HCT116 (cell line): ENCODE measurements at regions not wholly inside any gene's neighbourhood (a gene's known extent, or its start where the extent isn't known, plus 50 kb on each side); places are given as distances from the start of the nearest gene placed in this dataset.

Experiments used
- ATAC-seq: fragments of 200-7000 bp; cut with Tn5 transposase; 2 replicates; pipeline ENCODE4 v1.9.1; 2020; ENCODE audit warnings: mild to moderate bottlenecking, moderate library complexity
- BruUV-seq: library from RNA; stranded (reverse); fragments of 400-500 nt; replicated peaks from 2 replicates; lab custom pipeline; 2021; lab: Mats Ljungman, UMichigan
- CTCF ChIA-PET: fragments of 300-600 bp; sonication (Branson Sonifier 250); formaldehyde crosslinking; loops from one replicate; lab custom pipeline; 2021; ENCODE audit warnings: antibody characterized with exemption; lab: Charles Lee
- POLR2A ChIA-PET: fragments of 300-600, 350-600 bp; sonication (Branson Sonifier 250); formaldehyde crosslinking; loops from one replicate; lab custom pipeline; 2021; ENCODE audit warnings: antibody characterized with exemption; lab: Charles Lee
- RAD21 ChIA-PET, 2 experiments: fragments of 300-600 bp; sonication (Branson Sonifier 250); formaldehyde crosslinking; loops; one replicate each; lab custom pipeline; 2023; ENCODE audit warnings: low total read pairs in 2 of 2; ENCODE audit not compliant: uncharacterized antibody in 2 of 2, unreplicated experiment in 2 of 2, low non-redundant PET in 1 of 2; lab: Charles Lee
- DNase-seq: peaks from one replicate; pipeline ENCODE4 v3.0.0-alpha.2; 2010; ENCODE audit warnings: low read depth, low spot score
- H2AFZ ChIP-seq: fragments of 200-600 bp; shearing (Covaris generic), sonication (generic); 2 replicates; pipeline ENCODE4 v1.6.1; 2017; ENCODE audit warnings: low read depth, mixed run types, mixed read lengths, antibody characterized with exemption, low read length; ENCODE audit not compliant: poor library complexity, severe bottlenecking
- H3K27ac ChIP-seq: 2 replicates; pipeline ENCODE4 v1.5.1; 2012; ENCODE audit warnings: low read depth, low read length
- H3K27me3 ChIP-seq: fragments of 200-600 bp; sonication (generic); 2 replicates; pipeline ENCODE4 v1.6.1; 2016; ENCODE audit warnings: mixed run types, low read length, mixed read lengths; ENCODE audit not compliant: insufficient read depth
- H3K36me3 ChIP-seq, 2 experiments: fragments of 200-500 bp in 1 of 2; fragments of 200-600 bp in 1 of 2; sonication (Bioruptor generic) in 1 of 2; sonication (generic) in 1 of 2; 2 replicates each; pipeline versions ENCODE4 v1.5.1 to v1.6.1; 2014 to 2016; ENCODE audit warnings: low read length in 2 of 2, inconsistent platforms in 1 of 2, mixed read lengths in 1 of 2, mixed run types in 1 of 2; ENCODE audit not compliant: insufficient read depth in 2 of 2, control insufficient read depth in 1 of 2
- H3K4me1 ChIP-seq, 2 experiments: fragments of 200-600 bp in 1 of 2; sonication (generic) in 1 of 2; 2 replicates each; pipeline versions ENCODE4 v1.5.1 to v1.6.1; 2012 to 2017; ENCODE audit warnings: low read length in 2 of 2, inconsistent platforms in 1 of 2, mild to moderate bottlenecking in 1 of 2, mixed read lengths in 1 of 2, mixed run types in 1 of 2, moderate library complexity in 1 of 2; ENCODE audit not compliant: insufficient read depth in 2 of 2, control insufficient read depth in 1 of 2
- H3K4me2 ChIP-seq: fragments of 200-600 bp; sonication (generic); 2 replicates; pipeline ENCODE4 v1.6.1; 2017; ENCODE audit warnings: mixed run types, low read length, mixed read lengths
- H3K4me3 ChIP-seq, 2 experiments: fragments of 200-600 bp in 1 of 2; sonication (generic) in 1 of 2; replicated peaks in 1 of 2; 2 replicates each; pipeline ENCODE4 v1.5.1; 2011 to 2016; ENCODE audit warnings: low read length in 2 of 2, control low read depth in 1 of 2, low read depth in 1 of 2, mild to moderate bottlenecking in 1 of 2, mixed read lengths in 1 of 2, mixed run types in 1 of 2
- H3K79me2 ChIP-seq: fragments of 200-600 bp; sonication (generic); 2 replicates; pipeline ENCODE4 v1.6.1; 2017; ENCODE audit warnings: mild to moderate bottlenecking, mixed run types, low read length, moderate library complexity, mixed read lengths; ENCODE audit not compliant: insufficient read depth
- H3K9ac ChIP-seq: fragments of 200-600 bp; sonication (generic); 2 replicates; pipeline ENCODE4 v1.6.1; 2016; ENCODE audit warnings: low read length, mixed read lengths
- H3K9me2 ChIP-seq: fragments of 200-600 bp; sonication (generic), shearing (Covaris generic); 2 replicates; pipeline ENCODE4 v1.6.1; 2017; ENCODE audit warnings: mixed run types, mild to moderate bottlenecking, moderate library complexity; ENCODE audit not compliant: insufficient read depth
- H3K9me3 ChIP-seq, 2 experiments: fragments of 200-500 bp in 1 of 2; fragments of 200-600 bp in 1 of 2; sonication (Bioruptor generic) in 1 of 2; sonication (generic) in 1 of 2; 2 replicates each; pipeline ENCODE4 v1.6.1; 2014 to 2017; ENCODE audit warnings: low read length in 2 of 2, mixed read lengths in 2 of 2, inconsistent platforms in 1 of 2, low read depth in 1 of 2, mild to moderate bottlenecking in 1 of 2, mixed run types in 1 of 2, moderate library complexity in 1 of 2; ENCODE audit not compliant: control insufficient read depth in 1 of 2, insufficient read depth in 1 of 2
- H4K20me1 ChIP-seq: fragments of 200-600 bp; sonication (generic), shearing (Covaris generic); 2 replicates; pipeline ENCODE4 v1.6.1; 2017; ENCODE audit warnings: mixed run types, mild to moderate bottlenecking, moderate library complexity; ENCODE audit not compliant: insufficient read depth
- ATF3 ChIP-seq: IDR thresholded peaks from 2 replicates; pipeline ENCODE4 v1.6.1; 2012
- CTCF ChIP-seq, 3 experiments: fragments of 200-600 bp in 1 of 3; sonication (generic) in 1 of 3; IDR thresholded peaks in 2 of 3; conservative IDR thresholded peaks in 1 of 3; 2 replicates each; pipeline ENCODE4 v1.5.1; 2012 to 2017; ENCODE audit warnings: low read depth in 2 of 3, low read length in 2 of 3, antibody characterized with exemption in 1 of 3, borderline replicate concordance in 1 of 3, control low read depth in 1 of 3, mild to moderate bottlenecking in 1 of 3, mixed read lengths in 1 of 3, mixed run types in 1 of 3, moderate library complexity in 1 of 3; ENCODE audit not compliant: insufficient read depth in 1 of 3
- FOSL1 ChIP-seq: IDR thresholded peaks from 2 replicates; pipeline ENCODE4 v1.6.1; 2012; ENCODE audit warnings: low read depth
- JUND ChIP-seq: IDR thresholded peaks from 2 replicates; pipeline ENCODE4 v1.6.1; 2012
- REST ChIP-seq: IDR thresholded peaks from 2 replicates; pipeline ENCODE4 v1.6.1; 2012; ENCODE audit warnings: low read depth
- SRF ChIP-seq: IDR thresholded peaks from 2 replicates; pipeline ENCODE4 v1.6.1; 2012; ENCODE audit warnings: low read depth
- TCF7L2 ChIP-seq: IDR thresholded peaks from 2 replicates; pipeline ENCODE4 v1.7.0; 2011; ENCODE audit warnings: borderline replicate concordance, inconsistent platforms; ENCODE audit not compliant: insufficient read depth, insufficient read length; ENCODE audit errors: extremely low read depth
- YY1 ChIP-seq: IDR thresholded peaks from 2 replicates; pipeline ENCODE4 v1.6.1; 2011; ENCODE audit warnings: low read length, low read depth, moderate library complexity, mild to moderate bottlenecking; ENCODE audit not compliant: insufficient replicate concordance; ENCODE audit errors: extremely low read depth
- ZFX ChIP-seq: fragments of 450-650 bp; IDR thresholded peaks from 2 replicates; pipeline ENCODE4 v1.6.1; 2017
- ZNF274 ChIP-seq: fragments of 200-500 bp; sonication (Bioruptor generic); IDR thresholded peaks from 2 replicates; pipeline ENCODE4 v1.6.1; 2014; ENCODE audit warnings: mild to moderate bottlenecking, low read depth, low read length, inconsistent platforms
- intact Hi-C: fragments of 100-400 bp; cut with micrococcal nuclease; formaldehyde crosslinking; loops from 2 replicates; pipeline ENCODE4 v1.10.0; 2022

GRCh38 chr3:25883492-25883891, 93.6 kb downstream of the OXSM start:
- H3K27ac ChIP-seq: no peak overlapping the region
- POLR2A ChIA-PET: no interaction called here
- no TSS peak for BruUV-seq
- H3K9ac ChIP-seq: no peak overlapping the region
- RAD21 ChIA-PET: no interaction called here
- no peaks in the 10 kb centered on the region for H3K79me2 ChIP-seq
- peaks cover 0 to 5% of the 10 kb centered on the region in 2 experiments; a peak in 2 of 4 replicates for H3K4me1 ChIP-seq
- no peak overlapping the region for H3K4me2 ChIP-seq
- no peaks in the 10 kb centered on the region for H3K9me2 ChIP-seq
- TF ChIP-seq SRF (no peak), JUND (no peak), FOSL1 (no peak), ZNF274 (no peak), TCF7L2 (no peak), REST (no peak), YY1 (no peak), ATF3 (no peak), CTCF (IDR thresholded peaks at IDR 0.05 in 2 of 3, conservative IDR thresholded peaks at IDR 0.05 in 1 of 3; ENCODE audit: borderline replicate concordance in 1 of 3, insufficient read depth in 1 of 3, low read depth in 2 of 3, low read length in 2 of 3) (no peak), ZFX (no peak)
- TF ChIP-seq, all 23 proteins: peak for 0
- no peak overlapping the region for H2AFZ ChIP-seq
- no peak for ATAC-seq
- no peak overlapping the region for H3K4me3 ChIP-seq
- no peak for DNase-seq
- CTCF ChIA-PET: no interaction called here
- H4K20me1 ChIP-seq: no peaks in the 10 kb centered on the region
- H3K9me3 ChIP-seq: no peaks in the 10 kb centered on the region
- H3K27me3 ChIP-seq: no peaks in the 10 kb centered on the region
- H3K36me3 ChIP-seq: no peaks in the 10 kb centered on the region
- intact Hi-C loops: no loop called here
